B cell (primary cell): ENCODE measurements at regions not wholly inside any gene's neighbourhood (a gene's known extent, or its start where the extent isn't known, plus 50 kb on each side); places are given as distances from the start of the nearest gene placed in this dataset.

Experiments
- CTCF ChIP-seq: fragments of 200-600 bp; IDR thresholded peaks from one replicate; pipeline ENCODE4 v1.8.0; 2022; ENCODE audit warnings: antibody characterized with exemption, mild to moderate bottlenecking
- EZH2 ChIP-seq: IDR thresholded peaks from 2 replicates; pipeline ENCODE4 v1.6.1; 2012; ENCODE audit warnings: borderline replicate concordance, low read depth, mild to moderate bottlenecking, moderate library complexity, low read length; ENCODE audit not compliant: insufficient read depth, poor library complexity, severe bottlenecking

GRCh38 chr2:234423884-234424283, 73.0 kb downstream of the ARL4C start:
- no peak for TF ChIP-seq EZH2
- TF ChIP-seq CTCF = no peak
